Neutrophil (primary cell): ENCODE measurements at regions not wholly inside any gene's neighbourhood (a gene's known extent, or its start where the extent isn't known, plus 50 kb on each side); places are given as distances from the start of the nearest gene placed in this dataset.

Experiments
- H3K27ac ChIP-seq: fragments of 200-600 bp; sonication (generic); 2 replicates; pipeline ENCODE4 v1.5.1; 2016; ENCODE audit warnings: mild to moderate bottlenecking, moderate library complexity
- H3K27me3 ChIP-seq: fragments of 200-600 bp; sonication (generic); 2 replicates; pipeline ENCODE4 v1.6.0; 2016; ENCODE audit warnings: mild to moderate bottlenecking
- H3K36me3 ChIP-seq: fragments of 200-600 bp; sonication (generic); 2 replicates; pipeline ENCODE4 v1.5.1; 2017
- H3K4me1 ChIP-seq, 2 experiments: fragments of 200-600 bp in 1 of 2; sonication (generic) in 1 of 2; 1 replicate in 1 of 2; 2 replicates in 1 of 2; pipeline versions ENCODE4 v1.5.1 to v1.6.1; 2013 to 2016; ENCODE audit warnings: low read depth in 1 of 2, low read length in 1 of 2, mild to moderate bottlenecking in 1 of 2, moderate library complexity in 1 of 2; ENCODE audit not compliant: control insufficient read depth in 1 of 2, insufficient read depth in 1 of 2
- H3K4me3 ChIP-seq, 2 experiments: fragments of 200-600 bp in 1 of 2; sonication (generic) in 1 of 2; 1 replicate in 1 of 2; 2 replicates in 1 of 2; pipeline ENCODE4 v1.5.1; 2013 to 2016; ENCODE audit warnings: low read depth in 1 of 2, low read length in 1 of 2, mild to moderate bottlenecking in 1 of 2, moderate library complexity in 1 of 2
- H3K9me3 ChIP-seq: fragments of 200-600 bp; sonication (generic); 2 replicates; pipeline ENCODE4 v1.5.1; 2016
- TF ChIP-seq, protein P1 (sequence below): fragments of 200-600 bp; sonication (generic); IDR thresholded peaks from 2 replicates; pipeline ENCODE4 v1.5.1; 2016; ENCODE audit warnings: antibody characterized with exemption

DNA sequence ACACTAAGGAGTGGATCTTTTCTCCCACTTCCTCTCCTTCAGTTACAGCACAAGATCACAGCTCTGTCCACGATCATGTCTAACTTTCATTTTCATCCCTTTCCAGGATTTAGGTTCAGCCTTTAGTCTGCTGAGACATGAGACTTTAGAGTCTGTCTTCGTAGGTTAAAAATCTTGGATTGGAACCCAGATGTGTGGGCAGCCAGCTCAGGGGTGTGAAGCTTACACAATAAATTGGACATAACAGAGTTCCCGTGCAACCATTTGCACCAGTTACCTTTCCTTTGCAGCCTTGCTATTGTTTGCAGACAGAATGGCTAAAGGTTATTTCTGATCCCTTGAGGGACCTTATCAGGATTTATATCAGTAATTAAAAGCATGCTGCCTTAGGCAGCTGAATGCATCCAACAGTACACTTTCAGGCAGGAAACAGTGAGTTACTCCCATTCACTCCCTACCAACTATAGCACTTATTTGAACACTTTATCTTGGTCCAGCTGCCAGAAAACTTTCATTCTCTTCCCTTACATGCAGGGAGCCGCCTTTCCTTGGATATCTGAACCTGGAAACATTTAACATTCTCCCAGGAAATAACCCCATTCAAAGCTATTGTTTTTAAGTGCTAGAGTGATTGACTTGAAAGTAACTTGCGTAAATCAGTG, 87.3 kb downstream of the TMEM100 start:
- Histone ChIP-seq H3K27me3 (no peaks in the 10 kb centered on the region), H3K9me3 (no peaks in the 10 kb centered on the region), H3K4me3 (no peak overlapping the region), H3K4me1 (peaks cover 8 to 12% of the 10 kb centered on the region in 2 experiments), H3K27ac (no peak overlapping the region), H3K36me3 (no peaks in the 10 kb centered on the region)
- TF ChIP-seq, protein P1, sequence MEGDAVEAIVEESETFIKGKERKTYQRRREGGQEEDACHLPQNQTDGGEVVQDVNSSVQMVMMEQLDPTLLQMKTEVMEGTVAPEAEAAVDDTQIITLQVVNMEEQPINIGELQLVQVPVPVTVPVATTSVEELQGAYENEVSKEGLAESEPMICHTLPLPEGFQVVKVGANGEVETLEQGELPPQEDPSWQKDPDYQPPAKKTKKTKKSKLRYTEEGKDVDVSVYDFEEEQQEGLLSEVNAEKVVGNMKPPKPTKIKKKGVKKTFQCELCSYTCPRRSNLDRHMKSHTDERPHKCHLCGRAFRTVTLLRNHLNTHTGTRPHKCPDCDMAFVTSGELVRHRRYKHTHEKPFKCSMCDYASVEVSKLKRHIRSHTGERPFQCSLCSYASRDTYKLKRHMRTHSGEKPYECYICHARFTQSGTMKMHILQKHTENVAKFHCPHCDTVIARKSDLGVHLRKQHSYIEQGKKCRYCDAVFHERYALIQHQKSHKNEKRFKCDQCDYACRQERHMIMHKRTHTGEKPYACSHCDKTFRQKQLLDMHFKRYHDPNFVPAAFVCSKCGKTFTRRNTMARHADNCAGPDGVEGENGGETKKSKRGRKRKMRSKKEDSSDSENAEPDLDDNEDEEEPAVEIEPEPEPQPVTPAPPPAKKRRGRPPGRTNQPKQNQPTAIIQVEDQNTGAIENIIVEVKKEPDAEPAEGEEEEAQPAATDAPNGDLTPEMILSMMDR, result no peak

DNA sequence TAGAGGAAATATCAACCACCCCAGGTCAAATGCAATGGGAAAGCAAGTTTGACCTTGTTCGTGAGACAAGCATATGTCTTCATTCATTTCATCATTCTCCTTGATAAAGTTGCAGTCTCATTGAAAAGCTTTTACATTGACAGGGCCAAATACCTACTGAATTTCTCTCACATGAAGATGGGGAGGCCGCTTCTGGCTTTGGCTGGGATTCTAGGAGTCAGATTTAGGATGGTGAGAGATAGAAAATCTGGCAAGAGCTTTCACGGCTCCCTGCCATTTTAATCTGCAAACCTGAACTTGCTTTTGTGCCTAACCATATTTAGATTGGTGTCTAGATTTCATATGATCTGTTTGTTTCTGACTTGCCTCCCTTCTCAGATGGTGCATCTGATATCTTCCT, 88.0 kb downstream of the TMEM100 start:
- Histone ChIP-seq H3K4me1 (peaks cover 4 to 6% of the 10 kb centered on the region in 2 experiments), H3K9me3 (no peaks in the 10 kb centered on the region), H3K27me3 (no peaks in the 10 kb centered on the region), H3K4me3 (no peak overlapping the region), H3K27ac (no peak overlapping the region), H3K36me3 (no peaks in the 10 kb centered on the region)
- TF ChIP-seq, protein P1, result no peak

DNA sequence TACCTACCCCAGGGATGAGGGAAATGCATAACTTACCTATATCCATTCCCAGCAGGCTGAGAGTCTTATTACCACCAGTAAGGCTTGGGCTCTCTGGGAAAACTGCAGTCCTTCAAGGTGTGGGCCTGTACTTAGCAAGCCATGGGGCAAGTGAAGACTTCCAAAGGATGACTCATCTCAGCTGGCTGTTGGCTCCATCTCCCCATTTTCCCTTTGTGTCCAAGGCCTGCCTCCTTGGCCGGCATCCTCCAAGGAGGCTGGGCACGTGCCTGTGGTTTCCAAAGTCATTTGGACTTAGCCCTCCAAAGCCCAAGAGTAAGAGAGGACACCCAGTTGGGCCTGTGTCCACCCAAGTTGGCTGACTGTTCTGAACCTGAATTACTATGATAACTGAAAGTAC, 89.8 kb downstream of the TMEM100 start:
- Histone ChIP-seq H3K27me3 (no peaks in the 10 kb centered on the region), H3K4me3 (no peak overlapping the region)

DNA sequence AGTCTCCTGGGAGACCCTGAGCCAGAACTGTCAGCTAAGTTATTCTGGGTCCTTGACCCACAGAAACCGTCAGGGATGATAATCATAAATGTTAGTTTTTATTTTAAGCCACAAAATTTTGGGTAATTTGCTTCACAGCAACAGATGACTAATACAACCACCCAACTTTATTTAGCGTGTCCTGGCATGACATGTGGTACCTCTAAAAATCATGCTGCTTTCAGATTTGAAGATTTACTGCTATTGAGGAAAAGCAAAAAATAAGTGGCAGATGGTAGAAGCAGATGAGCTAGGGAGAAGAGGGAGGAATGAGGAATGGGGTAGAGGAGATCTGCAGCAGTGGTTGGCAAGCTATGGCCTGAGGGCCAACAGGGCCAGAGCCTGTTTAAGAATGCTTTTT, 90.4 kb downstream of the TMEM100 start:
- Histone ChIP-seq H3K4me1 (no peaks in the 10 kb centered on the region), H3K27me3 (no peaks in the 10 kb centered on the region), H3K36me3 (no peaks in the 10 kb centered on the region), H3K4me3 (no peak overlapping the region), H3K27ac (no peak overlapping the region), H3K9me3 (no peaks in the 10 kb centered on the region)
- TF ChIP-seq, protein P1, result no peak

More for the DNA sequence above, 89.8 kb downstream of the TMEM100 start:
- Histone ChIP-seq H3K4me1 (no peaks in the 10 kb centered on the region), H3K36me3 (no peaks in the 10 kb centered on the region), H3K9me3 (no peaks in the 10 kb centered on the region), H3K27ac (no peak overlapping the region)
- TF ChIP-seq, protein P1, result no peak

DNA sequence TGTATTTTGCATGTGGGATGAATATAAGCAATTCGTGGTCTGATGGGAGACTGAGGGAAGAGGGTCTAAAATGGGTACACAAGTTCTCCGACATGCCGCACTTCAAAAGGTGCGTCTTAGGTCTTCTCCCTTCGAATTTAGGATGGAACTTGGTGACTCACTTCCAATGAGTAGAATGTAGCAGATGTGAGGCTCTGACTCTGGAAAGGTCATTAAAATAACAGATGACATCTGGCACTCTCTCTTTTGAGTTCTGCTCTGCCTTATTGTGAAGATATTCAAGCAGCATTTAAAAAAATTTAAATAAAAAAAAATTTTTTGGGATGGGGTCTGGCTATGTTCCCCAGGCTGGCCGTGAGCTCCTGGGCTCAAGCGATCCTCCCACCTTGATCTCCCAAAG, 92.7 kb downstream of the TMEM100 start:
- Histone ChIP-seq H3K27ac (no peak overlapping the region), H3K36me3 (no peaks in the 10 kb centered on the region), H3K9me3 (no peaks in the 10 kb centered on the region), H3K27me3 (no peaks in the 10 kb centered on the region), H3K4me1 (no peaks in the 10 kb centered on the region), H3K4me3 (no peak overlapping the region)
- TF ChIP-seq, protein P1, result no peak
